ENCODE measurements at regions not wholly inside any gene's neighbourhood (a gene's known extent, or its start where the extent isn't known, plus 50 kb on each side); places are given as distances from the start of the nearest gene placed in this dataset.

GRCh38 chr4:60846678-60847077 lies 353.4 kb upstream of the ADGRL3 start:
- Histone ChIP-seq H3K36me3 (no peaks in the 10 kb centered on the region), H3K27me3 (no peaks in the 10 kb centered on the region), H3K27ac (no peak overlapping the region), H3K9me3 (peaks cover 0 to under 1% (median 0%) of the 10 kb centered on the region in 12 donors), H3K4me3 (no peak overlapping the region), H3K4me1 (no peaks in the 10 kb centered on the region)
- 79 to 82% (median 82%) methylated on average over 4 of the region's 4 CpGs for WGBS, 4 donors
- no peak for TF ChIP-seq POLR2A (IDR thresholded peaks at IDR 0.05)
- no peak for TF ChIP-seq CTCF (IDR thresholded peaks at IDR 0.05)
- intact Hi-C loops (cut with DNase I), result no loop called here
- no peak for ATAC-seq
- no peak for DNase-seq

GRCh38 chr4:60847614-60848013 lies 352.5 kb upstream of the ADGRL3 start:
- Histone ChIP-seq H3K27me3 (no peaks in the 10 kb centered on the region), H3K4me1 (no peaks in the 10 kb centered on the region), H3K36me3 (no peaks in the 10 kb centered on the region), H3K9me3 (peaks cover 0 to 9% (median 0%) of the 10 kb centered on the region in 12 donors), H3K4me3 (no peak overlapping the region), H3K27ac (no peak overlapping the region)
- ATAC-seq (no peak), DNase-seq (no peak)
- no peak for TF ChIP-seq POLR2A (IDR thresholded peaks at IDR 0.05)
- intact Hi-C loops (cut with DNase I), result no loop called here
- 58 to 65% (median 61%) methylated on average over 4 of the region's 4 CpGs for WGBS, 4 donors

- TF ChIP-seq CTCF (IDR thresholded peaks at IDR 0.05) (no peak), POLR2A (IDR thresholded peaks at IDR 0.05) (no peak)
- H3K27ac ChIP-seq, result no peak overlapping the region
- H3K36me3 ChIP-seq, result no peaks in the 10 kb centered on the region
- no peak overlapping the region for H3K4me3 ChIP-seq
- no peak for DNase-seq
- ATAC-seq, result no peak
- no peaks in the 10 kb centered on the region for H3K4me1 ChIP-seq
- intact Hi-C loops (cut with DNase I), result no loop called here
- H3K9me3 ChIP-seq, result peaks cover 0 to 9% (median under 1%) of the 10 kb centered on the region in 12 donors
- H3K27me3 ChIP-seq, result no peaks in the 10 kb centered on the region
- WGBS, 4 donors, result 69 to 78% (median 73%) methylated on average over 6 of the region's 6 CpGs
These were observed 342.9 kb upstream of the ADGRL3 start for GRCh38 chr4:60857130-60857753.

GRCh38 chr4:60863442-60863841 lies 336.7 kb upstream of the ADGRL3 start:
- WGBS, 4 donors, result 95 to 98% (median 98%) methylated on average over 3 of the region's 3 CpGs
- ATAC-seq (no peak), DNase-seq (no peak)
- H3K27me3 ChIP-seq, result no peaks in the 10 kb centered on the region
- H3K27ac ChIP-seq, result no peak overlapping the region
- no peaks in the 10 kb centered on the region for H3K36me3 ChIP-seq
- no peak overlapping the region for H3K4me3 ChIP-seq
- intact Hi-C loops (cut with DNase I), result no loop called here
- H3K9me3 ChIP-seq, result peaks cover 0 to 5% (median 0%) of the 10 kb centered on the region in 12 donors
- TF ChIP-seq CTCF (IDR thresholded peaks at IDR 0.05) (no peak), POLR2A (IDR thresholded peaks at IDR 0.05) (no peak)
- H3K4me1 ChIP-seq, result no peaks in the 10 kb centered on the region

- intact Hi-C loops (cut with DNase I), result no loop called here
These were observed 334.9 kb upstream of the ADGRL3 start for GRCh38 chr4:60865273-60865672.

More at GRCh38 chr4:60865273-60865672, 334.9 kb upstream of the ADGRL3 start:
- Histone ChIP-seq H3K4me1 (no peaks in the 10 kb centered on the region), H3K9me3 (no peaks in the 10 kb centered on the region), H3K4me3 (no peak overlapping the region), H3K27ac (no peak overlapping the region), H3K27me3 (no peaks in the 10 kb centered on the region), H3K36me3 (no peaks in the 10 kb centered on the region)
- TF ChIP-seq POLR2A (IDR thresholded peaks at IDR 0.05), result no peak
- TF ChIP-seq CTCF (IDR thresholded peaks at IDR 0.05), result peak in 5 of 12 donors; percentile 12 to 31 (median 17)
- peak in 3 of 4 donors; percentile 55 to 78 (median 62) for ATAC-seq
- 35 to 38% (median 38%) methylated on average over 4 of the region's 4 CpGs for WGBS, 4 donors
- no peak for DNase-seq

All from heart left ventricle (tissue), 16 donors.